Loucy (cell line): ENCODE measurements at regions not wholly inside any gene's neighbourhood (a gene's known extent, or its start where the extent isn't known, plus 50 kb on each side); places are given as distances from the start of the nearest gene placed in this dataset.

Experiments
- H2AFZ ChIP-seq: fragments of 200-600 bp; sonication (generic); 2 replicates; pipeline ENCODE4 v1.6.0; 2016; ENCODE audit warnings: antibody characterized with exemption, mild to moderate bottlenecking, low read length, moderate library complexity
- H3F3A ChIP-seq: fragments of 200-600 bp; 2 replicates; pipeline ENCODE4 v1.6.0; 2016; ENCODE audit warnings: antibody characterized with exemption, low read depth, mild to moderate bottlenecking
- H3K27me3 ChIP-seq: fragments of 200-600 bp; sonication (generic); 2 replicates; pipeline ENCODE4 v1.6.1; 2014; ENCODE audit warnings: low read length, mild to moderate bottlenecking; ENCODE audit not compliant: insufficient read depth, poor library complexity, severe bottlenecking
- H3K36me3 ChIP-seq: fragments of 200-600 bp; sonication (generic); 2 replicates; pipeline ENCODE4 v1.6.1; 2016; ENCODE audit warnings: low read length; ENCODE audit not compliant: insufficient read depth
- H3K4me1 ChIP-seq: fragments of 200-600 bp; sonication (generic); 2 replicates; pipeline ENCODE4 v1.5.1; 2014; ENCODE audit warnings: low read length, mild to moderate bottlenecking; ENCODE audit not compliant: insufficient read depth, poor library complexity, severe bottlenecking
- H3K4me2 ChIP-seq: fragments of 200-600 bp; sonication (generic); 2 replicates; pipeline ENCODE4 v1.6.0; 2014; ENCODE audit warnings: antibody characterized with exemption, low read length, low read depth, mild to moderate bottlenecking; ENCODE audit not compliant: poor library complexity, severe bottlenecking
- H3K4me3 ChIP-seq: fragments of 200-600 bp; sonication (generic); 2 replicates; pipeline ENCODE4 v1.5.1; 2014; ENCODE audit warnings: low read length, mild to moderate bottlenecking, mixed read lengths; ENCODE audit not compliant: poor library complexity, severe bottlenecking
- H3K79me2 ChIP-seq: fragments of 200-600 bp; sonication (generic); 2 replicates; pipeline ENCODE4 v1.6.1; 2014; ENCODE audit warnings: low read length; ENCODE audit not compliant: insufficient read depth
- H3K9ac ChIP-seq: fragments of 200-600 bp; sonication (generic); 2 replicates; pipeline ENCODE4 v1.6.0; 2014; ENCODE audit warnings: mild to moderate bottlenecking, low read depth, low read length, moderate library complexity; ENCODE audit not compliant: poor library complexity, severe bottlenecking
- H3K9me2 ChIP-seq: fragments of 200-600 bp; sonication (generic); replicated peaks from 2 replicates; pipeline ENCODE4 v1.6.1; 2016; ENCODE audit warnings: low read depth, low read length, mixed read lengths
- H3K9me3 ChIP-seq: fragments of 200-600 bp; sonication (generic); 2 replicates; pipeline ENCODE4 v1.6.1; 2014; ENCODE audit warnings: mild to moderate bottlenecking, antibody characterized with exemption, low read length, low read depth; ENCODE audit not compliant: insufficient read depth
- H4K20me1 ChIP-seq: fragments of 200-600 bp; sonication (generic); 2 replicates; pipeline ENCODE4 v1.6.0; 2014; ENCODE audit warnings: antibody characterized with exemption, low read length, mild to moderate bottlenecking; ENCODE audit not compliant: insufficient read depth, poor library complexity, severe bottlenecking
- CTCF ChIP-seq: fragments of 200-600 bp; sonication (generic); conservative IDR thresholded peaks from 2 replicates; pipeline ENCODE4 v1.5.1; 2014; ENCODE audit warnings: mild to moderate bottlenecking, antibody characterized with exemption, low read length
- EZH2phosphoT487 ChIP-seq: fragments of 200-600 bp; IDR thresholded peaks from 2 replicates; pipeline ENCODE4 v1.6.1; 2018; ENCODE audit warnings: antibody characterized with exemption, mild to moderate bottlenecking, moderate library complexity, borderline replicate concordance

DNA sequence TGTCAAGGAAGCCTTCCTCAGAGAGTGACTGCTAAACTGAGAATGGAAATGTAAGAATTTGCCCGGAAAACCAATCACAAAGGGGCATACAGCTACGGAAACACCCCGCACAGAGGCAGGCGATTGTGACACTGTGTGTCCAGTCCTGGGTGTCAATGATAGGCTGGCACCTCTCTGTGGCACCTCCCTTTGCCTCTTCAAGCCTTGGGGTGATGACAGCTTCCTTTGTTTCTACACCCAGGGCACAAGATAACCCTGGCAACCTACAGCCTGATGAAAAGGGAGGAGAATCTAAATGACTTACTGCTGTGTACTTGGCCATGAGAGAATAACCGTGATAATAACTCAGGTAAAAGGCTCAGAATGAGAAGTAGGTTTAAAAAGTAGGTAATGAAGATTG is 93.6 kb upstream of the SSTR4 start:
- no peaks in the 10 kb centered on the region for H4K20me1 ChIP-seq
- TF ChIP-seq CTCF: no peak
- TF ChIP-seq EZH2phosphoT487: no peak
- H3K4me1 ChIP-seq: no peaks in the 10 kb centered on the region
- no peaks in the 10 kb centered on the region for H3K9me3 ChIP-seq
- H3K9ac ChIP-seq: no peak overlapping the region
- no peaks in the 10 kb centered on the region for H3K36me3 ChIP-seq
- no peak overlapping the region for H2AFZ ChIP-seq
- H3K79me2 ChIP-seq: no peaks in the 10 kb centered on the region
- H3K27me3 ChIP-seq: no peaks in the 10 kb centered on the region
- no peaks in the 10 kb centered on the region for H3K9me2 ChIP-seq
- H3K4me3 ChIP-seq: no peak overlapping the region
- H3K4me2 ChIP-seq: no peak overlapping the region
- no peaks in the 10 kb centered on the region for H3F3A ChIP-seq

- no peaks in the 10 kb centered on the region for H3K79me2 ChIP-seq
- H3K4me2 ChIP-seq: no peak overlapping the region
- no peak overlapping the region for H3K4me3 ChIP-seq
- no peaks in the 10 kb centered on the region for H3K36me3 ChIP-seq
- no peak for TF ChIP-seq CTCF
- TF ChIP-seq EZH2phosphoT487: no peak
- H3F3A ChIP-seq: no peaks in the 10 kb centered on the region
- no peaks in the 10 kb centered on the region for H3K27me3 ChIP-seq
- no peaks in the 10 kb centered on the region for H3K4me1 ChIP-seq
- no peaks in the 10 kb centered on the region for H3K9me3 ChIP-seq
- no peaks in the 10 kb centered on the region for H3K9me2 ChIP-seq
- H2AFZ ChIP-seq: no peak overlapping the region
- H3K9ac ChIP-seq: no peak overlapping the region
- H4K20me1 ChIP-seq: no peaks in the 10 kb centered on the region
Observed at GRCh38 chr20:22942742-22943141, 92.4 kb upstream of the SSTR4 start.

DNA sequence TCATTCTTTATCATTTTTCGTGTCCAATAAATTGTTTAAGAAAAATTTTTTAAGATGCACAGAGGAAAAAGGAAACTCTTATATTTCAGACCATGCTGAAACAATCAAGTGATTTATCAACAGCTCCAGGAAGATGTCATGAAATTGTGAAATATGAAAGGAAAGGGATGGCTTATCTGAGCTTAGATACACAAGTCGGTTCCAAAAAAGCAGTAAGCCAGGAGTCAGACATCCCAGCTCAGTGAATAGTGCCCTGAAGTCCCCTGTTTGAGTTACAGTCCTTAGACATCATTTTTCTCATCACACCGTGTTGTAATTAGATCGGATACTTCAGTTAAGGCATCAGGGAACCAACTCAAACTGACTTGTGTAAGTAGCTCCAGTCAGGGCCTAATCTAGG is 91.0 kb upstream of the SSTR4 start:
- H3K4me2 ChIP-seq: no peak overlapping the region
- H3K36me3 ChIP-seq: no peaks in the 10 kb centered on the region
- H3K9me3 ChIP-seq: no peaks in the 10 kb centered on the region
- H3F3A ChIP-seq: no peaks in the 10 kb centered on the region
- no peaks in the 10 kb centered on the region for H4K20me1 ChIP-seq
- no peaks in the 10 kb centered on the region for H3K27me3 ChIP-seq
- no peaks in the 10 kb centered on the region for H3K79me2 ChIP-seq
- no peak overlapping the region for H3K9ac ChIP-seq
- H3K4me3 ChIP-seq: no peak overlapping the region
- no peaks in the 10 kb centered on the region for H3K4me1 ChIP-seq
- TF ChIP-seq CTCF: no peak
- no peak for TF ChIP-seq EZH2phosphoT487
- no peak overlapping the region for H2AFZ ChIP-seq
- H3K9me2 ChIP-seq: no peaks in the 10 kb centered on the region
